ENCODE measurements at regions not wholly inside any gene's neighbourhood (a gene's known extent, or its start where the extent isn't known, plus 50 kb on each side); places are given as distances from the start of the nearest gene placed in this dataset.

GRCh38 chr15:70416829-70417228, 319.1 kb upstream of the TLE3 start:
- H3K9me3 Mint-ChIP-seq: no peaks in the 10 kb centered on the region
- 81% methylated on average over 2 of the region's 2 CpGs for WGBS (ENCODE audit: insufficient coverage)
- Histone ChIP-seq H3K4me3 (ENCODE audit: low read length) (no peak overlapping the region), H3K36me3 (ENCODE audit: control insufficient read depth, insufficient read depth, low read length) (no peaks in the 10 kb centered on the region), H3K27me3 (ENCODE audit: control insufficient read depth, insufficient read depth, low read length) (no peaks in the 10 kb centered on the region), H3K27ac (ENCODE audit: low read length) (no peak overlapping the region), H3K4me1 (ENCODE audit: control insufficient read depth, insufficient read depth, low read length) (no peaks in the 10 kb centered on the region), H3K9me3 (ENCODE audit: control insufficient read depth, insufficient read depth, low read length) (no peaks in the 10 kb centered on the region)
- H3K27me3 Mint-ChIP-seq (ENCODE audit: low read depth in 2 of 2): peaks cover 31 to 58% of the 10 kb centered on the region in 2 donors
- H3K4me3 Mint-ChIP-seq: no peak overlapping the region
- intact Hi-C loops (cut with micrococcal nuclease): no loop called here
- ATAC-seq: no peak
- no peak for DNase-seq
- no peak overlapping the region for H3K27ac Mint-ChIP-seq
- no peaks in the 10 kb centered on the region for H3K4me1 Mint-ChIP-seq
- H3K36me3 Mint-ChIP-seq: no peaks in the 10 kb centered on the region
- no peak for TF ChIP-seq CTCF (IDR thresholded peaks at IDR 0.05)

- Mint-ChIP-seq H3K27ac (no peak overlapping the region), H3K9me3 (no peaks in the 10 kb centered on the region), H3K27me3 (ENCODE audit: low read depth in 2 of 2) (peaks cover 25 to 53% of the 10 kb centered on the region in 2 donors), H3K36me3 (no peaks in the 10 kb centered on the region), H3K4me3 (no peak overlapping the region), H3K4me1 (no peaks in the 10 kb centered on the region)
- DNase-seq: no peak
- intact Hi-C loops (cut with micrococcal nuclease): no loop called here
- 94% methylated on average over 18 of the region's 18 CpGs for WGBS (ENCODE audit: insufficient coverage)
- H3K9me3 ChIP-seq (ENCODE audit: control insufficient read depth, insufficient read depth, low read length): no peaks in the 10 kb centered on the region
- H3K27ac ChIP-seq (ENCODE audit: low read length): no peak overlapping the region
- no peak for TF ChIP-seq CTCF (IDR thresholded peaks at IDR 0.05)
- ATAC-seq: no peak
- H3K36me3 ChIP-seq (ENCODE audit: control insufficient read depth, insufficient read depth, low read length): no peaks in the 10 kb centered on the region
- no peaks in the 10 kb centered on the region for H3K4me1 ChIP-seq (ENCODE audit: control insufficient read depth, insufficient read depth, low read length)
- H3K27me3 ChIP-seq (ENCODE audit: control insufficient read depth, insufficient read depth, low read length): no peaks in the 10 kb centered on the region
- no peak overlapping the region for H3K4me3 ChIP-seq (ENCODE audit: low read length)
Measured at GRCh38 chr15:70415398-70415797, 317.7 kb upstream of the TLE3 start.

GRCh38 chr15:70414626-70415025, 316.9 kb upstream of the TLE3 start:
- WGBS (ENCODE audit: insufficient coverage): 95% methylated on average over 3 of the region's 5 CpGs
- no peak overlapping the region for H3K27ac ChIP-seq (ENCODE audit: low read length)
- H3K4me3 ChIP-seq (ENCODE audit: low read length): no peak overlapping the region
- no peaks in the 10 kb centered on the region for H3K9me3 ChIP-seq (ENCODE audit: control insufficient read depth, insufficient read depth, low read length)
- Mint-ChIP-seq H3K4me3 (no peak overlapping the region), H3K36me3 (no peaks in the 10 kb centered on the region), H3K27me3 (ENCODE audit: low read depth in 2 of 2) (peaks cover 21 to 48% of the 10 kb centered on the region in 2 donors), H3K4me1 (no peaks in the 10 kb centered on the region), H3K27ac (no peak overlapping the region), H3K9me3 (no peaks in the 10 kb centered on the region)
- intact Hi-C loops (cut with micrococcal nuclease): no loop called here
- TF ChIP-seq CTCF (IDR thresholded peaks at IDR 0.05): no peak
- no peaks in the 10 kb centered on the region for H3K36me3 ChIP-seq (ENCODE audit: control insufficient read depth, insufficient read depth, low read length)
- H3K4me1 ChIP-seq (ENCODE audit: control insufficient read depth, insufficient read depth, low read length): no peaks in the 10 kb centered on the region
- no peaks in the 10 kb centered on the region for H3K27me3 ChIP-seq (ENCODE audit: control insufficient read depth, insufficient read depth, low read length)
- DNase-seq (no peak), ATAC-seq (no peak)

GRCh38 chr15:70412794-70413193, 315.1 kb upstream of the TLE3 start:
- DNase-seq (no peak), ATAC-seq (no peak)
- no peak overlapping the region for H3K4me3 ChIP-seq (ENCODE audit: low read length)
- H3K9me3 ChIP-seq (ENCODE audit: control insufficient read depth, insufficient read depth, low read length): no peaks in the 10 kb centered on the region
- no peaks in the 10 kb centered on the region for H3K4me1 ChIP-seq (ENCODE audit: control insufficient read depth, insufficient read depth, low read length)
- TF ChIP-seq CTCF (IDR thresholded peaks at IDR 0.05): no peak
- no peaks in the 10 kb centered on the region for H3K36me3 ChIP-seq (ENCODE audit: control insufficient read depth, insufficient read depth, low read length)
- Mint-ChIP-seq H3K9me3 (no peaks in the 10 kb centered on the region), H3K4me3 (no peak overlapping the region), H3K36me3 (no peaks in the 10 kb centered on the region), H3K4me1 (no peaks in the 10 kb centered on the region), H3K27me3 (ENCODE audit: low read depth in 2 of 2) (peaks cover 16 to 37% of the 10 kb centered on the region in 2 donors), H3K27ac (no peak overlapping the region)
- no peaks in the 10 kb centered on the region for H3K27me3 ChIP-seq (ENCODE audit: control insufficient read depth, insufficient read depth, low read length)
- no peak overlapping the region for H3K27ac ChIP-seq (ENCODE audit: low read length)
- intact Hi-C loops (cut with micrococcal nuclease): no loop called here
